CD4-positive, CD25-positive, alpha-beta regulatory T cell (primary cell): ENCODE measurements at regions not wholly inside any gene's neighbourhood (a gene's known extent, or its start where the extent isn't known, plus 50 kb on each side); places are given as distances from the start of the nearest gene placed in this dataset.

Experiments used
- ATAC-seq, 2 donors: fragments of 150-1000 bp; cut with Tn5 transposase; one replicate each; pipeline ENCODE4 v1.10.0; 2021; ENCODE audit warnings: low read depth in 2 of 2, moderate number of reproducible peaks in 2 of 2, moderate library complexity in 1 of 2
- DNase-seq, 3 donors: peaks; one replicate each; pipeline versions ENCODE4 v3.0.0 to v3.0.0-alpha.2; 2012 to 2022; ENCODE audit warnings: mixed read lengths in 1 of 3
- H3K27ac ChIP-seq: one replicate; pipeline ENCODE4 v1.7.0; 2013; ENCODE audit warnings: mild to moderate bottlenecking, low read length; ENCODE audit not compliant: insufficient read depth, poor library complexity, severe bottlenecking
- H3K27me3 ChIP-seq: one replicate; pipeline ENCODE4 v1.7.0; 2013; ENCODE audit warnings: low read length; ENCODE audit not compliant: control insufficient read depth, insufficient read depth
- H3K36me3 ChIP-seq: one replicate; pipeline ENCODE4 v1.7.0; 2013; ENCODE audit warnings: mild to moderate bottlenecking, low read length, moderate library complexity; ENCODE audit not compliant: control insufficient read depth, insufficient read depth
- H3K4me1 ChIP-seq: 2 replicates; pipeline ENCODE4 v1.7.0; 2013; ENCODE audit warnings: mild to moderate bottlenecking, low read length; ENCODE audit not compliant: insufficient read depth, control insufficient read depth, poor library complexity, severe bottlenecking
- H3K4me3 ChIP-seq: one replicate; pipeline ENCODE4 v1.7.0; 2013; ENCODE audit warnings: low read depth, mild to moderate bottlenecking, low read length, moderate library complexity
- H3K9me3 ChIP-seq, 2 experiments: 1 replicate in 1 of 2; 2 replicates in 1 of 2; pipeline ENCODE4 v1.7.0; 2013; ENCODE audit warnings: low read length in 2 of 2, mild to moderate bottlenecking in 1 of 2, moderate library complexity in 1 of 2; ENCODE audit not compliant: control insufficient read depth in 2 of 2
- H3K27ac Mint-ChIP-seq, 3 donors: one replicate each; pipeline ENCODE4 v1.8.0; 2020 to 2022; ENCODE audit warnings: mild to moderate bottlenecking in 3 of 3, mixed read lengths in 3 of 3, moderate library complexity in 2 of 3
- H3K27me3 Mint-ChIP-seq: one replicate; pipeline ENCODE4 v1.8.0; 2022; ENCODE audit warnings: mild to moderate bottlenecking, mixed read lengths
- H3K36me3 Mint-ChIP-seq: one replicate; pipeline ENCODE4 v1.8.0; 2020; ENCODE audit warnings: mixed read lengths
- H3K4me1 Mint-ChIP-seq, 4 donors: one replicate each; pipeline ENCODE4 v1.8.0; 2020 to 2022; ENCODE audit warnings: mixed read lengths in 4 of 4, mild to moderate bottlenecking in 1 of 4
- H3K4me3 Mint-ChIP-seq, 4 donors: one replicate each; pipeline ENCODE4 v1.8.0; 2020 to 2022; ENCODE audit warnings: mild to moderate bottlenecking in 4 of 4, mixed read lengths in 4 of 4, moderate library complexity in 3 of 4
- H3K9me3 Mint-ChIP-seq, 7 donors: one replicate each; pipeline ENCODE4 v1.8.0; 2020 to 2022; ENCODE audit warnings: mixed read lengths in 7 of 7, mild to moderate bottlenecking in 3 of 7, moderate library complexity in 2 of 7

- Histone ChIP-seq H3K27me3 (no peaks in the 10 kb centered on the region), H3K4me3 (no peak overlapping the region), H3K36me3 (no peaks in the 10 kb centered on the region), H3K4me1 (no peaks in the 10 kb centered on the region), H3K9me3 (peaks cover 3 to 6% of the 10 kb centered on the region in 2 experiments), H3K27ac (no peak overlapping the region)
- no peak for ATAC-seq
- DNase-seq = no peak
- Mint-ChIP-seq H3K27ac (no peak overlapping the region), H3K27me3 (peaks cover 6% of the 10 kb centered on the region), H3K4me3 (no peak overlapping the region), H3K4me1 (no peaks in the 10 kb centered on the region), H3K9me3 (peaks cover 0 to 18% (median 7%) of the 10 kb centered on the region in 7 donors), H3K36me3 (peaks cover 4% of the 10 kb centered on the region)
Measured at GRCh38 chr14:51145246-51145645, 50.3 kb upstream of the TRIM9 start.

GRCh38 chr14:51147183-51147582 lies 52.3 kb upstream of the TRIM9 start:
- peaks cover 5% of the 10 kb centered on the region for H3K36me3 Mint-ChIP-seq
- peaks cover 6% of the 10 kb centered on the region for H3K27me3 Mint-ChIP-seq
- ATAC-seq (no peak), DNase-seq (no peak)
- H3K27ac Mint-ChIP-seq = no peak overlapping the region
- Histone ChIP-seq H3K36me3 (no peaks in the 10 kb centered on the region), H3K9me3 (peaks cover 3 to 6% of the 10 kb centered on the region in 2 experiments), H3K27ac (no peak overlapping the region), H3K4me1 (no peaks in the 10 kb centered on the region), H3K4me3 (no peak overlapping the region), H3K27me3 (no peaks in the 10 kb centered on the region)
- H3K4me1 Mint-ChIP-seq = no peaks in the 10 kb centered on the region
- H3K4me3 Mint-ChIP-seq = no peak overlapping the region
- peaks cover 0 to 23% (median 5%) of the 10 kb centered on the region in 7 donors for H3K9me3 Mint-ChIP-seq

GRCh38 chr14:51155326-51155725 lies 60.4 kb upstream of the TRIM9 start:
- H3K9me3 ChIP-seq = no peaks in the 10 kb centered on the region
- H3K27ac Mint-ChIP-seq = no peak overlapping the region
- no peak for ATAC-seq

DNA sequence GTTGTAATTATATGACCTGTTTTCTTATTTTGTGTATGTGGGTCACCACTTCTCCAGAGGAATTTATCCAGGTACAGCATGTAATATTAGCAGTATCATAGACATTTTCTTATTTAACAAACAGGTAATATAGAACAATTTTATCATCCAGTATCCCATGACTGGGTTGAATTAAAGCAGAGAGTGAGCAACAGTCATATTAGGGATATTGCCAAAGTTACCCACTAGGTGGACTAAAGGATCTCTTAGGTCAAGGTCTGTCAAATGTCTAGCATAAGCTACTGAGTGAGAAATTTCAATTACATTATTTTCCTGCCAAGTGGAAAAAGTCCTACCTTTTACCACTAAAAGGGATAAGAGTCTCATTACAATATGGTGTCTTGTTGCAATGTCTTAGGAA lies 62.1 kb upstream of the TRIM9 start:
- Mint-ChIP-seq H3K9me3 (peaks cover 0 to 2% (median 0%) of the 10 kb centered on the region in 7 donors), H3K36me3 (no peaks in the 10 kb centered on the region), H3K4me1 (no peaks in the 10 kb centered on the region), H3K27ac (no peak overlapping the region), H3K27me3 (peaks cover 11% of the 10 kb centered on the region), H3K4me3 (no peak overlapping the region)
- H3K36me3 ChIP-seq = no peaks in the 10 kb centered on the region
- ATAC-seq (no peak), DNase-seq (peak in 1 of 3 donors; percentile 13)
- no peaks in the 10 kb centered on the region for H3K4me1 ChIP-seq
- no peak overlapping the region for H3K27ac ChIP-seq
- no peaks in the 10 kb centered on the region for H3K27me3 ChIP-seq
- H3K4me3 ChIP-seq = no peak overlapping the region
- no peaks in the 10 kb centered on the region for H3K9me3 ChIP-seq

More at GRCh38 chr14:51155326-51155725, 60.4 kb upstream of the TRIM9 start:
- DNase-seq = no peak
- no peaks in the 10 kb centered on the region for H3K27me3 ChIP-seq
- H3K9me3 Mint-ChIP-seq = peaks cover 0 to 5% (median under 1%) of the 10 kb centered on the region in 7 donors
- H3K4me3 Mint-ChIP-seq = no peak overlapping the region
- no peaks in the 10 kb centered on the region for H3K4me1 Mint-ChIP-seq
- peaks cover 6% of the 10 kb centered on the region for H3K27me3 Mint-ChIP-seq
- H3K27ac ChIP-seq = no peak overlapping the region
- no peak overlapping the region for H3K4me3 ChIP-seq
- H3K36me3 ChIP-seq = no peaks in the 10 kb centered on the region
- H3K36me3 Mint-ChIP-seq = peaks cover 1% of the 10 kb centered on the region
- H3K4me1 ChIP-seq = no peaks in the 10 kb centered on the region

GRCh38 chr14:51160871-51161270 lies 66.0 kb upstream of the TRIM9 start:
- DNase-seq (no peak), ATAC-seq (no peak)
- Histone ChIP-seq H3K27me3 (no peaks in the 10 kb centered on the region), H3K36me3 (no peaks in the 10 kb centered on the region), H3K9me3 (no peaks in the 10 kb centered on the region), H3K4me1 (no peaks in the 10 kb centered on the region), H3K27ac (no peak overlapping the region), H3K4me3 (no peak overlapping the region)
- Mint-ChIP-seq H3K27me3 (peaks cover 7% of the 10 kb centered on the region), H3K27ac (peak overlapping the region in 1 of 3 donors; percentile 57), H3K4me3 (no peak overlapping the region), H3K4me1 (no peaks in the 10 kb centered on the region), H3K9me3 (no peaks in the 10 kb centered on the region), H3K36me3 (no peaks in the 10 kb centered on the region)

- Mint-ChIP-seq H3K27ac (peak overlapping the region in 1 of 3 donors; percentile 9), H3K27me3 (peaks cover 5% of the 10 kb centered on the region), H3K36me3 (no peaks in the 10 kb centered on the region), H3K4me3 (no peak overlapping the region), H3K4me1 (no peaks in the 10 kb centered on the region), H3K9me3 (no peaks in the 10 kb centered on the region)
- Histone ChIP-seq H3K27ac (no peak overlapping the region), H3K27me3 (no peaks in the 10 kb centered on the region), H3K9me3 (no peaks in the 10 kb centered on the region), H3K4me3 (no peak overlapping the region), H3K36me3 (no peaks in the 10 kb centered on the region), H3K4me1 (no peaks in the 10 kb centered on the region)
- ATAC-seq = no peak
- no peak for DNase-seq
Measured at GRCh38 chr14:51165415-51165814, 70.5 kb upstream of the TRIM9 start.

DNA sequence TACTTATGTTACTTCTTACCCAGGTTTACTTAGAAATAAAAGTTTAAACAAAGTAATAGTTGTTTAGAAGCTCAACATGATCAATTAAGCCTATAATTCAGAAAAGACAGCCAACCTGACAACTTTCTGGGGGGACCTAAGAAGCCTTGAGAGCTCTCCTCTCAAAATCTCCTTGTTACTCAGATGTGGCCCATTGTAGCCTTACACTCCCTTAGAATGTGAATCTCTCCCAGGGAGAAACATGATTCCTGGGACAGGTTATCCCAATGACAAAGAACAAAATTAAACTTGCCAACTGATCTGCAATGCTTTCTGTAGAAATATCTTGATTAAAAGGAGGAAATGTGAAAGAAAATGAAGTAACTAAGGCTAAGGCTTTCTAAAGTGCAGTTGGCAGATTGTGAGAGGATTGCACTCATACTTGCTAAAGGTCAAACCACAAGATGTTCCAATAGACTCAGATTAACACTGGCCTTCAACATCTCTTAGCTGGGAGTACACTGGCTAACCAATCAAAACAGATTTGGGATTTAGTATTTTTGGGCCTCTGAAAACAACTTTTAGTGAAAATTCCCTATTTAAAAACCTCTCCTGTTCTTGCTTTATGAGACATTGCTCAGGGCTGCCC lies 72.3 kb upstream of the TMX1 start:
- Mint-ChIP-seq H3K4me3 (no peak overlapping the region), H3K27me3 (no peaks in the 10 kb centered on the region), H3K9me3 (no peaks in the 10 kb centered on the region), H3K4me1 (no peaks in the 10 kb centered on the region), H3K27ac (no peak overlapping the region), H3K36me3 (no peaks in the 10 kb centered on the region)
- H3K4me1 ChIP-seq = no peaks in the 10 kb centered on the region
- H3K36me3 ChIP-seq = no peaks in the 10 kb centered on the region
- no peak overlapping the region for H3K27ac ChIP-seq
- H3K9me3 ChIP-seq = no peaks in the 10 kb centered on the region
- H3K4me3 ChIP-seq = no peak overlapping the region
- DNase-seq (peak in 1 of 3 donors; percentile 9), ATAC-seq (no peak)
- H3K27me3 ChIP-seq = no peaks in the 10 kb centered on the region

DNA sequence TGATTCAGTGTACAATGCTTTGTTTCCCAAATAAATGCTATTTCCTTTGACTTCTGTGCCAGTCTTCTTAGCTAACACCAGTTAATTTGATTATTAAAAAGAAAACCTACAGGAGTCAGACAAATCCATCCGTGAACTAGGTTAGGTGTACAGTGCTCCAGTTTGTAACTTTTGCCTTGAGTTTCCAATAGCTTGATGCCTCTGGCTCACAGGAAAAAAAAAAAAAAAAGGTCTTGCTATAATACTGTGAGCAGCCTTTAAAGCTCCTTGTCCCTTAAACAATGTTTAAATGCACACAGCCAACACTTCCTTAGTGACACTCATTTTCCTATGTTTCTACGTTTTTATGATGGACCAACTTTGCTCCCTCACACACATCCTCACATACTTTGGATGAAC lies 71.8 kb upstream of the TMX1 start:
- Histone ChIP-seq H3K4me3 (no peak overlapping the region), H3K27ac (no peak overlapping the region), H3K27me3 (no peaks in the 10 kb centered on the region), H3K9me3 (no peaks in the 10 kb centered on the region), H3K36me3 (no peaks in the 10 kb centered on the region), H3K4me1 (no peaks in the 10 kb centered on the region)
- Mint-ChIP-seq H3K4me1 (no peaks in the 10 kb centered on the region), H3K9me3 (no peaks in the 10 kb centered on the region), H3K4me3 (no peak overlapping the region), H3K27me3 (no peaks in the 10 kb centered on the region), H3K36me3 (no peaks in the 10 kb centered on the region), H3K27ac (no peak overlapping the region)
- no peak for DNase-seq
- no peak for ATAC-seq
